ENCODE measurements at regions not wholly inside any gene's neighbourhood (a gene's known extent, or its start where the extent isn't known, plus 50 kb on each side); places are given as distances from the start of the nearest gene placed in this dataset.

GRCh38 chr2:7419814-7420311 lies 502.7 kb downstream of the RNF144A start:
- H2AFZ ChIP-seq (ENCODE audit: low read depth, low read length): no peak overlapping the region
- no peaks in the 10 kb centered on the region for H4K20me1 ChIP-seq (replicated peaks; ENCODE audit: control insufficient read depth, insufficient read depth, low read length)
- H3K9ac ChIP-seq (ENCODE audit: insufficient read depth in 1 of 2, low read depth in 2 of 2, low read length in 2 of 2): no peak overlapping the region
- WGBS (ENCODE audit: insufficient coverage, low coverage, missing lambda C conversion rate): 0% methylated on average over 1 of the region's 1 CpG
- H3K4me3 ChIP-seq: no peak overlapping the region
- BruUV-seq (replicated peaks): no TSS peak
- H3K27me3 ChIP-seq (ENCODE audit: control insufficient read depth in 2 of 2, insufficient read depth in 2 of 2, low read length in 2 of 2): no peaks in the 10 kb centered on the region
- intact Hi-C loops (cut with micrococcal nuclease): no loop called here
- no peak for DNase-seq (ENCODE audit: extremely low read depth in 1 of 4, low spot score in 3 of 4)
- CTCF ChIA-PET (ENCODE audit: low intra/inter-chr PET ratio): no interaction called here
- ATAC-seq: no peak
- H3K9me3 ChIP-seq (replicated peaks; ENCODE audit: control insufficient read depth, insufficient read depth, low read depth, low read length): no peaks in the 10 kb centered on the region
- POLR2A ChIA-PET: no interaction called here
- no peaks in the 10 kb centered on the region for H3K4me1 ChIP-seq (replicated peaks in 1 of 2; ENCODE audit: control insufficient read depth in 2 of 2, insufficient read depth in 2 of 2, low read length in 2 of 2)
- in situ Hi-C loops (cut with MboI): loop anchor here (10.0 kb wide), 1 partner anchor 1265 kb away; the partner anchor contains the start of gene ID2
- no peaks in the 10 kb centered on the region for H3K9me1 ChIP-seq (ENCODE audit: control insufficient read depth, insufficient read depth, low read length)
- H3K27ac ChIP-seq (ENCODE audit: extremely low read depth, low read depth, low read length): no peak overlapping the region
- H3K79me2 ChIP-seq (ENCODE audit: control insufficient read depth, insufficient read depth, low read length): no peaks in the 10 kb centered on the region
- H3K36me3 ChIP-seq (ENCODE audit: control insufficient read depth, insufficient read depth, low read length): no peaks in the 10 kb centered on the region
- H3K4me2 ChIP-seq (ENCODE audit: insufficient read depth, low read length): no peak overlapping the region
- no peak for FAIRE-seq
- TF ChIP-seq ETS1 (conservative IDR thresholded peaks at IDR 0.05; ENCODE audit: control insufficient read depth, low read depth, low read length) (no peak), RREB1 (CRISPR knock-in tag; IDR thresholded peaks at IDR 0.05) (no peak), RBM25 (IDR thresholded peaks at IDR 0.05; ENCODE audit: low read depth, low read length, severe bottlenecking) (no peak), SETDB1 (IDR thresholded peaks at IDR 0.05; ENCODE audit: low read length) (no peak), ZZZ3 (IDR thresholded peaks at IDR 0.05) (no peak), ZNF444 (CRISPR knock-in tag; IDR thresholded peaks at IDR 0.05) (no peak), ZBTB43 (CRISPR knock-in tag; IDR thresholded peaks at IDR 0.05) (no peak), DEAF1 (CRISPR knock-in tag; IDR thresholded peaks at IDR 0.05) (no peak), EZH2 (IDR thresholded peaks at IDR 0.05; ENCODE audit: borderline replicate concordance, low read depth, low read length) (no peak), HNRNPH1 (optimal IDR thresholded peaks at IDR 0.05; ENCODE audit: low read depth, low read length) (no peak), MTA3 (IDR thresholded peaks at IDR 0.05; ENCODE audit: borderline replicate concordance) (no peak)

Measured in K562 (cell line).